HG03066 (cell line): ENCODE measurements at regions not wholly inside any gene's neighbourhood (a gene's known extent, or its start where the extent isn't known, plus 50 kb on each side); places are given as distances from the start of the nearest gene placed in this dataset.
"Not testable (repeated sequence)": the region's sequence is repeated elsewhere in the genome, so short reads cannot be mapped to it uniquely, and the experiment has no call there.

Experiments used
- ATAC-seq: cut with Tn5 transposase; IDR thresholded peaks from one replicate; pipeline ENCODE4 v1.9.1; 2021; ENCODE audit warnings: low read depth; ENCODE audit not compliant: unreplicated experiment

DNA sequence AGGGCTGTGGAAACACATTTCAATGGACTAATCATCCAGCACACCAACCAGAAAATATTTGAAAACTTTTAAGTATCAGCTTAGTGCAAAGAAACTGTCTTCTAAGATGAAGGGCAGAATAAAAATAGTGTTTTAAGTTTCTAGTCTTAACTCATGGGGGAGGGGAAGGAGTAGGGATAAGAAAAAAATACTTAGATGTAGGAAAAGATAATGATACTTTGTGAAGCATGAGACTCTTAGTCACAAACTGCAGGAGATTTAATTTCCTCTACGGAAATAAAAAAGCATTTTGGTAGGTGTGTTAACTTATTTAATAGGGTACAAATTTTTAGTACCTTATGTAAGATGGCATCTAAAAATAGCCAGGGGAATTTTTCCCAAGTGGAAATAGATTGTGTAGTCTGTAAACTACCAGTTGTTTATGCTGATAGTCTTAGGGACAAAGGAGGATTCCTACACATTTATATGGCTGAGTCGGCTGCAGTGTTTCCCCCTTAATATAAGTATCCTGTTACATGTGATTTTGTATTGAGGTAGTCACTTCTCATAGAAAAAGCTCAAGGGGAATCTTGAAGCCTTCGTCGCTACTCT is 78.2 kb upstream of the GBE1 start:
- no peak for ATAC-seq

DNA sequence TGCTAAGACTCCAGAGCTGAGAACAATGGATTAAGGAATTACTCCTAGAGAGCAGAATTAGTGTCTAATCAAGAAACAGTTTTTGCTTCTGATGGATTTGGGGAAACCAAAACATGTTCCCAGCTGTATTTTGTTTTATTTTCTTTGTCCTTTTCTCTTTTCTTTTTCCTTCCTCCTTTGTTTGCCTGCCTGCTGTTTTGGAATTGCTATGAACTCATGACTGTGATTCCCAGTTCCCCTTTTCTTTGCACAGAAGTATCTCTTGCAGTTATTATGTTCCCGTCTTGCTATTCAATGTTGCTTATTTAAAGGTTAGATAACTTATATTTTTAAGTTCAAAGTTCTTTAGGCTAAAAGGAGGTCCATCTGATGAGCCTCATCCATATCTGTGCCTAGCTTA is 77.0 kb upstream of the GBE1 start:
- no peak for ATAC-seq

DNA sequence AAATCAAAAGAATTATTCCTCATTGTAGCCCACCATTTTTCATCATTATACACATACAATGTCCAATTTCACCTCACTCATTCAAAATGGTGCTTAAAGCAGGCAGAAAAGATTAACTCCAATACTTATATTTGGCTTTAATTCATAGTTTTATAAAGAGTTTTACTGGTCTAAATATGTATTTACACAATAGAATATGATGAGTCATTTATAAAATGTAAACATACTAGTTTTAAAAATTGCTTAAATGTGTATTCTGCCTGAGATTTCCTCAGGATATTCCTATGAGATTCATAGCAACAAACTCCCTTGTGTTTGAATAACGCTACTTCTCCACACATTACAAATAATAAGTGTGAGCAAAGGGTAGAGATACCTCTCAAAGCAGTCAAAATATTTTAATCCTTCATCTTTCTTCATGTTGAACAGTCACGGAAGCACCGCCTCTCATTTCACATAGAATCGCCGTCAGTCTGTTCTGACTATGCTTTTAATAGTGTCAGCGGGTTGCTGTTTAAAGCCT is 75.7 kb upstream of the GBE1 start:
- no peak for ATAC-seq

DNA sequence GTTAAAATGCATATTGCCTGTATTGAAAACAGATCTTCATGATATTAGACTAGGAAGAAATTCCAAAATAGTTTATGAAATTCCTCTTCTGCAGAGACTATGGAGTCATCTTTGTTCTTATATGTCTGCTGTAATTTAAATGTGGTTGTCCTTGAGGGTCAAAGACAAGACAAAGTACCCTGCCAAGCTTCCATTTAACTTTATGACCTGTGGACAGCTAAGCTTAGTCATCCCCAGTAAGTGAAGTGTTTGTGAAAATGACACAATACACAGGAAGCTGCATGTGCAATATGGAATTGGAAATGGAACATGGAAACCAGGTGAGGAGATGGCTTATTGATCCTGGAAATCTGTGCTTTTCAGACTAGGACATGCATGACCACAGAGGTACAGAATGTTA is 68.5 kb upstream of the GBE1 start:
- no peak for ATAC-seq

DNA sequence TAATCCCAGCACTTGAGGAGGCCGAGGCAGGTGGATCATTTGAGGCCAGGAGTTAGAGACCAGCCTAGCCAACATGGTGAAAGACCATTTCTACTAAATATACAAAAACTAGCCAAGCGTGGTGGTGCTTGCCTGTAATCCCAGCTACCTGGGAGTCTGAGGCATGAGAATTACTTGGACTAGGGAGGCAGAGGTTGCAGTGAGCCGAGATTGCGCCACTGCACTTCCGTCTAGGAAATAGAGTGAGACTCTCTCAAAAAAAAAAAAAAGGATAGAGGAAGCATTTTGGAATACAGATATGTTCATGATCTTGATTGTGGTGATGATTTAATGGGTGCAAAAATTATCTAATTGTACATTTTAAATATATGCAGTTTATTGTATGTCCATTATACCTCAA is 67.8 kb upstream of the GBE1 start:
- not testable (repeated sequence) for ATAC-seq

DNA sequence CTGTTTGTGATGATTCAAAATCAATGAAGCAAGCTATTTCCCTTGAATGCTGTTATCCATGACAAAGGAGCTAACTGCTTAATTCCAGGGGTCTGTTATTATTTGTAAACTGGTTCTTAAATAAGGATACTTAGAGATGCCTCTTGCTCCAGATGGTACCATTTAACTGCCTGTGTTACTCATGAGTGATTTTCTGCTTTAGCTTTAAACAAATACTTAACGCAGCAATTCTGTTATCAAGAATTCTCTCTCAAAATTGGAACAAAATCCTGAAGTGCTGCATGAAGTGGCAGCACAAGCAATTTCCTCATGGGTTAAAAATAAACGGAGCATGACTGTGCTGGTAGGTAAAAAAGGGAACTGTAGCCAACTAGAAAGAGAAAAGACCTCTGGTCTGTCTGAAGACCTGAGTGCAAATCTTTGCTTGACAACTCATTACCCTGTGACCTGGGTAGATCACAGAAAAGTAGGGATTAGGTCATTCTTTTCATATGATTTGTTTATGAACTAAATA is 62.5 kb upstream of the GBE1 start:
- ATAC-seq = peak; percentile 95

DNA sequence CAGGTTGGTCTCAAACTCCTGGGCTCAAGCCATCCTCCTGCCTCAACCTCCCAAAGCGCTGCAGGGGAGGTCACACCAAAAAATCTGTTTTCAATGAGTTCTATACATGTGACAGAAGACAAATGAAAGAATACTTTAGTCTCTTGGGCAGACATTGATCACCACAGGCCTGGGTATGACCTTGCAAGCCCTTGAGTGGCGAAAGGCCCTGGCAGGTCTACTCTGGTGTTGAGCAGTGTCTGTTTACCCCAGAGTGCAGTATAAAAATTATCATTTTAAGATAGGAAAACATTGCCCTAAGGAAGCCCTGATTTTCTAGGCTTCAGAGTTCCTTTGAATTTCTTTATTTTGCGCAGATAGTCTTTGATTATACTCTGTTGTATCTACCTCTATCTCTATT is 61.6 kb upstream of the GBE1 start:
- ATAC-seq = no peak

DNA sequence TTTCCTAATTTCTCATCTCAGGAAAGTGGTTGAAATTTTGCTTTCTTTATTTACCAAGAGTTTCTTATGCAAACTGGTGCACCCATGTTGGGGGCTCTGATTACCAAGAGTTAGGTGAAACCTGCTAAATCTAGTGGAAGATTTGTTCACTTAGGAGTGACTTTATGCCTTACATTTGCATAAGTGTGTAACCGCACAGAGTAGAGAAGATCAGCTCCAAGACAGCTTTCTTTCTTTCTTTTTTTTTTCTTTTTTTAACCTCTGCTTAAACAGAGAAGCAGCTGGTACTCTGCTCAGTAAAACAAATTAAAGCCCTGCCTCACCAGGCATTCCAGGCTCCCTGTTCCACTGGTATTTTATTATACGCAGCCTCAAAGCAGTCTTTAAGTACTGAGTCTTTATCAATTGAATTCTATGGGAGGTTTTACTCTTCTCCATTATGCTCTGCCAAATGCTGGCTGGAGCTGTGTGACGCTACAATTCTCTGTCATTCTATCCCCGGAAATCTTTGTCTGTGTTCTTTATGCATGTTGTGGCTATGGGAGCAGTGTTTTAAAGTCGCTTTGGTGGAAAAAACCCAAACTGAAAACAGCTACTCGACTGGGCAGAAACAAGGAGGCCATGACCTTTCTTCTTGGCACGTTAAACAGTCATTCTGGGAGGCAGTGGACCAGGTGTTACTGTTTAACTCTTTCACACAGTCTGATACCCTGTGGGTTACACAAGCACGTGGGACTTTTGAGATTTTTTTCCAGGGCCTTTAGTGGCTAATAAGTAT is 55.2 kb upstream of the GBE1 start:
- ATAC-seq = peak; percentile 98

DNA sequence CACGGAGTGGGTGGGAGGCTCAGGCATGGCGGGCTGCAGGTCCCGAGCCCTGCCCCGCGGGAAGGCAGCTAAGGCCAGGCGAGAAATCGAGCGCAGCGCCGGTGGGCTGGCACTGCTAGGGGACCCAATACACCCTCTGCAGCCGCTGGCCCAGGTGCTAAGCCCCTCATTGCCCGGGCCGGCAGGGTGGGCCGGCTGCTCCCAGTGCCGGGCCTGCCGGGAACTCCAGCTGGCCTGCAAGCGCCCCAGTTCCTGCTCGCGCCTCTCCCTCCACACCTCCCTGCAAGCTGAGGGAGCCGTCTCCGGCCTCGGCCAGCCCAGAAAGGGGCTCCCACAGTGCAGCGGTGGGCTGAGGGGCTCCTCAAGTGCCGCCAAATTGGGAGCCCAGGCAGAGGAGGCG is 50.7 kb upstream of the GBE1 start:
- not testable (repeated sequence) for ATAC-seq
